Dermis microvascular lymphatic vessel endothelial cell (primary cell): ENCODE measurements at regions not wholly inside any gene's neighbourhood (a gene's known extent, or its start where the extent isn't known, plus 50 kb on each side); places are given as distances from the start of the nearest gene placed in this dataset.

Source experiments
- DNase-seq, 2 donors: peaks; one replicate each; pipeline versions ENCODE4 v3.0.0 to v3.0.0-alpha.2; 2010; ENCODE audit warnings: low read depth in 2 of 2

DNA sequence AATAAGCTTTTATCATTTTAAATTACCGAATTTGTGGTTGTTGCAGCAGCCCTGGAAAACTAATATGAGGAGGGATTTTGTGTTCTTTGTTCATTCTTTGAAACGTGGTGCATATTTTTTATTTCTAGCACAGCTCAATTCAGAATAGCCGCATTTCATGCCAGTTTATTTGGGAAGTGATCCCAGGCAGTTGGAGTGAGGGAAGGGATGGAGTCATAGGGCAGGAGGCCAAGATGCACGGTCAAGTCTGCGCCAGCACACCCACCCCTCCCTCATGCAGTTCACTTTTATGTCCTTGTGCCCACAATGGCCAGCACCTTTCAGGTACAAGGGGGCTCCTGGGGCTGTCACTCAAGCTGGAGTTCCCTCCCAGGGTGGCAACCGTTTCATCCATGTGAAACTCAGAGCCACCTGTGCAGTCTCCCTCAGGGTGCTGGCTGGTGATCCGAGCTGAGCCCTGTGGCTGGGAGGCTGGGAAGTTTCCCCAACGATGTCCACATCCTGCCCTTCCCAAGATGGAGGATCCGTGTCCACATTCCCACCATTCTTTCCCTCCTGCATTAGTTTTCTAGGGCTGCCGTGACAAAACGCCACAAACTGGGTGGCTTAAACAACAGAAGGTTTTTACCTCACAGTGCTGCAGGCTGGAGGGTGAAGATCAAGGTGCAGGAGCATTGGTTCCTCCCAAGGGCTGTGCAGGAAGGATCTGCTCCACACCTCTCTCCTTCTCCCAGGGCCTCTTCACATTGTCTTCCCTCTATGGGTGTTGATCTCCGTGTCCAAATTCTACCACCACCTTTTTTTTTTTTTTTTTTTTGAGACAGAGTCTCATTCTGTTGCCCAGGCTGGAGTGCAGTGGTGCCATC is 68.5 kb upstream of the ITGA6 start:
- DNase-seq = no peak

DNA sequence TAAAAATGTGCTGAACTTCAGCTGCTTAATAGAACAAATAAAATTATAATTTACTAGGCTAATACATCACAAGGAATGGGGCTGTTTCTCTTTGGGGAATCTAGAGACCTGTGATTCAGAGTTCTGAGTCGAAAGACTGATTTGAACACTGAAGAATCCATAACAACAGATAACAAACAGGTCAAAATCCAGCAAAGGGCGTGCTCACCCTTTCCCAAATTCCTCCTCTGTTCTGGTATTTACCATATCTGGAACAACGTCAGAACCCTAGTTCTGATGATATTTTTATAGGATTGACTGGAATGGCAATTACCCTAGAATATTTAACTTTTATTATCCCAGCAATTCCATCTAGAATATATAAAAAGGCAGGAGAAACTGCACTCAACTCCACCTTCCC is 66.0 kb upstream of the ITGA6 start:
- DNase-seq = no peak

DNA sequence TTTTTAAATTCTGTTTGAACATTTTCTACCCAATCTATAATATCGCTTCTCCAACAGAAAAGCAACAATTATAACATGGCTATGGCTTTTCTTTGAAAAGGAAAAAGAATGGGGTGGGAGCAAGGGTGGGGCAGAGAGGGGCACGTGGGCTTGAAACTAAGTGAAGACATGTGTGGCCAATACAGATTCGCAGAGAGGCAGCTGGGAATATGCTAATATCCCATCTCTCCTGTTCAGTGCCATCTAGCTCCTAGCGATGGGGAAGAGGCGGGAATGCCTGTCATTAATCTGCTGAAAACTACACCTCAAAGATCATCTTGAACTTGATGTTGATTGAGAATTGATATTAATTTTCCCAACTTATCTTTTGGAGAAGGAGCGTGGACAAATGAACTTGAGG is 65.5 kb upstream of the ITGA6 start:
- no peak for DNase-seq

DNA sequence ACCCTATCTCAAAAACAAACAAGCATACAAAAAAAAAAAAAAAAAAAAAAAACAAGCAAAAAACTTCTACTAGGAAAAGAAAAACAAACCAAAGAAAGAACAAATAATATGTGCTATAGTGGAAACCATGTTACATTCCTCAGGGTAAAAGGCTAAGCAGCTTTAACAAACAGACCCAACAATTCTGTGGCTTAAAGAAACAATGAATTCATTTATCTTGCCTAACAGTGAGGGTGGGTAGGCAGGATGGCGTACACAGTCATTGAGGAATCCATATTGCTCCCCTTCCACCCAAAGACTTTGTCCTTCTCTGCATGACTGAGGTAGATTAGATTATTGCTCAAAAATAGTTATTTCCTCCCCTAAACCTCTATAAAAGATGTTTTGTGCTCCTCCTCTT is 63.1 kb upstream of the ITGA6 start:
- DNase-seq = no peak

DNA sequence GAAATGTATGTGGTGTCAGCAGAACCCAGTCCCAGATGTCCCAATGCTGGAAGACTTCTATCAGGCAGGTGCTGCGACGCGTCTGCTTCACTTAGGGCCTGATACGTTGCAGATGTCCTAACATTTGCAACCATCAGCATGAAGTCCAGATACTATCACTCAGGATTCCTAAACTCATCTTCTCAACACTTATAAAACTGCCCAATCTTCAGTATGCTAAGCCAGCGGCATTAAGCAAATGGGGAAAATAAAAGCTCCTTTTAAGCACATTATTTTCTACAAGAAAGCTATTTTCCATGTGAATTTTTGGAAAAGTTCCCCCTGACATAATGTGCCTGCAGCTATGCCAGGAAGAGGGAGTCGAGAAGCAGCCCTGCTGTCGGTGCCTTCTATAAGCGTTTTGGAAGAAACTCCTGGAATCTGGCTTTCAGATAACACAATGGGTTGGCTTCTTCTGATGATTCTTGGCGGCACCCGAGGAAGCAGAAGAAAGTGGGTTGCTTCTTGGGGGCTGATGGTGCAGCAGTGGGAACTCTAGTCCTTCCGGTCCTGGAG is 60.7 kb upstream of the ITGA6 start:
- no peak for DNase-seq

DNA sequence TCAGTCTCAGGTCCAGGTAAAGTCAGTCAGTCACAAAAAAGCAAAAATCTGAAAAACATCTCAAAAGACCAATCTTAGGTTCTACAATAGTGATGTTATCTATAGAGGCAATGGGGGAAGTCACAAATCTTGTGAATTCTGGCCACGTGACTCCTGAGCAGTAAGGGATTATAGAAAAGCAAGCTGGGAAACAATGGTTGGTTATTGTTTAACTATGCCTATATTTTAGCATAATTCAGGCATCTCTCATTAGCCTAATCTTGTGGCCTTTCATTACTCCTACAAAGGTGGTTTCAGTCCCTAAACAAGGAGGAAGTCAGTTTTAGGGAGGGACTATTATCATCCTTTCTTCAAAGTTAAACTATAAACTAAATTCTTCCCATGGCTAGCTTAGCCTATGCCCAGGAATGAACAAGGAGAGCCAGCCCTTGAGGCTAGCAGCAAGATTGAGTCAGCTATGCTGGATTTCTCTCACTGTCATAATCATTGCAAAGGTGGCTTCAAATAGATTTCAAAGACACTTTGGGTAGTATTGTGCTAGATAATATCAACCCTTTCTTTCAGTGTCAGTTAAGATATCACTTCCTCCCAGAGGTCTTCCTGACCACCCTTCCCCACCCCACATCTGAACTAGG is 56.4 kb upstream of the ITGA6 start:
- no peak for DNase-seq

DNA sequence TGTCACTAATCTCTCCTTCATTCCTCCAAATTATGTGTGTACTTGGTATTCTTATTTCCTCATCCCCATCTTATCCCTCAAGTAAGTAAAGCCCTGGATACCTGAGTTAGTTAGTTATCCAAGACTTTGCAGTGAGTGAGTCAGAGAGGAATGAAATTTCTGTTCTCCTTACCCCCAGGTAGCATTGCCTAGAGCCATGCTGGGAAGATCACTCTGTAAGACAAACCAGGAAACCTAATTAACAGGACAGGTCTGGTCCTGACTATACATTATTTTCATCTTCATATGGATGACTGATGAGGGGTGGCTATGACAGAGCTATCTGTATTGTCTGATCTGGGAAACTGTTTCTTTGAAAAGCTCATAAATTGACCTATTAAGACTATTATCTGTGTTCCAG is 55.0 kb upstream of the ITGA6 start:
- DNase-seq = no peak

DNA sequence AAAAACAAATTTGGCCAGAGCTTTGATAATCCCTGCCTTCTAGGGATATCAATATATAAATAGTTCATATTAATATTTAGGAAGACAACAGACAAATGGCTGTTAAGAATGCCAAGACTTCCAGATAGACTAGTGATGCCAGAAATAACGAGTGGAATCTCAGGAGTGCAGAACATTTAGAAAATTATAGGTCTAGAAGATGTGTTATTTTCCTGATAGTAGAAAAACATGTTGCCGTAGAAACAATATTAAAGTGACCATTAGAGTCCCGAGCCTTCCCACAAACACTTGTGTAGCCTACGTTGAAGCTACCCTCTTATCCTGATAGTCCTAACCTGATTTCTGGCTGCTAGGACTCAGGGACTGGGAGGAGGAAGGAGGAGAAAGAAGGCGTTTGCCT is 54.3 kb upstream of the ITGA6 start:
- no peak for DNase-seq

DNA sequence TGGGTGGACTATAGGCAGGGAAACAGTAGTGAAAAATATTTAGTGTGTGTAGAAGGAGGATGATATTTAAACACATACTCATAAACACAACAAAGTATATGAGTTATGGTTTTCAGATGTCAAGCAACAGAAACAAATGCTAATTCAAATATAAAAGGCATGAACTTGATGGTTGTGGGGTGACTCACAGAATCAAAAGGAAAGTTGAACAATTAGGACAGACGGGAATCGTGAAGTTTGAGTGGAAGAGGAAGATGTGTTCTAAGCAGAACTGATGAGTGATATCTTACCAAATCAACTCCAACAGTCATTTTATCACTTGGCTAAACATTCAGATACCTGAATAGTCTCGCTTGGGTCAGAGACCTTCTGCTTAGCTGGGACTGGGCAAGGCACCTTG is 53.6 kb upstream of the ITGA6 start:
- peak in 1 of 2 donors; percentile 77 for DNase-seq

DNA sequence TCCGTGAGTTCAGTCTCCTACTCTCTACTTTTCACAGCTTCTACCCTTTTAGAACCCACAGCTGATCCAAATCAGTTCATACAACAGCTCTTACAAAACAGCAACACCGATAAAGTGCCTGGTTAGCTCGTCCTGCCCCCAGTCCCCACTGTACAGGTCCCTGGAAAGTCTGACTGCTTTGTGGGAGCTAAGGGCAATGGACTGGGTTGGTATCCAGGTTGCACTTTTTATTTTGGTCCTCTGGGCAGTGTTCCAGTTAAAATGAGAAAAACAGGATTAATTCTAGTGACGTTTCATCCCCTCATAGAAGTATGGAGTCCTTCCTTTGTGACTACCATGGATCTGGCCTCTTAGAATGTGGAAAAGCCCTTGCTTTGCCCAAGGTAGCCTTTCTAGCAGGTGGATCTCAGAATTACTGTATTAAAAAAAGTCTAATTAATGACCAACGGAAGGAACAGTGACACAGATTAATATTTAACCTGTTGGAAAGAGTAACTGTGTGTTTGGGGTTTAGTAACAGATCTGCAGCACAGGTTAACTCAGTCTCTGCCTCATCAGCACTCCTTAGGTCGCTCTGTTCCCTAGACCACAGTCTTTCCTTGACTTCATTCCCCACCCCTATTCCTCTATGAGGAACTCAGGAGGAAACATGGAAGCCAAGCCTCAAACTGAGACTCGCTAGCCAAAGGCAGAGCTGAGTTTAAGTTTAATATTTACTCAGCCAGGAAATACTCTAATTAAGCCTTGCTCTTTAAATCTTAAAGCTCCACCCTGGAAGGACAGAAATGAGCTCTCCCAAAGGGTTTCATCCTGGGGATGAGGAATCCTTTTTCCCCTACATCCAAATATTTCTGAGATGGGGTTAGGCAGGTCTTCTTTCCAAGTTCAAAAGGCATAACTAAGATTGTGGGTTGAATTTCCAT is 52.8 kb upstream of the ITGA6 start:
- DNase-seq = peak; percentile 18 to 55

DNA sequence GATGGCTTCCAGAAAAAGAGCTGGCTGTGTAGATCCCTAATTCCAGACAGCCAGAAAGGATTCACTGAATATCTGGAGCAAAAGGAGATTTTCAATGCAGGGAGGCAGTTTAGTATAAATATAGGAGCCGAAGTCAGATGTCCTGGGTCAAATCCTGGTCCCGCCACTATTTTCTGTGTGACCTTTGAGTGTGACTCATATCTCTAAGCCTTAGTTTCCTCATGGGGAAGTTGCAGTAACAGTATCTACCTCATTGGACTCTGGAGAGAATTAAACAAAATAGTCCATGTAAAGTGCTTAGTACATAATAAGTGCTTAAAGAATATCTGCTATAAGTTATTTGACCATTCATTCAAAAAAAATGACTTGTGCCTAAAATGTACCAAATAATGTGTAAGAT is 52.1 kb upstream of the ITGA6 start:
- DNase-seq = peak in 1 of 2 donors; percentile 29

DNA sequence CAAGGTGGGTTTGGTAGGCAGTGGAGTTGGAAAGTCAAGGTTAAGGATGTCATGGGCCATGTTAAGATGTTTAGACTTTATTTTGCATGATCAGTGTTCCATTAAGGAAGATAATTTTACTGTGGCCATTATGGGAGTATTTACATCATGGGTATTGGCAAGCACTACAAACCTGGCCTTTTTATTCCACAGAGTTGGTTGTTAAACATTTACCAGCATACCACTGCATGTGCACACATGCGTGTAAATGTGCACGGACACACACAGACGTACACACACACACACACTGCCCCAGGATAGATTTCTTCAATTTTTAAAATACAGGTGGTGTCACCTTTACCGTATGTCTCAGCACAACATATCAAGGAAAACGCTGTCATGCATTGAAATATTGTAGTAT is 51.4 kb upstream of the ITGA6 start:
- DNase-seq = no peak

DNA sequence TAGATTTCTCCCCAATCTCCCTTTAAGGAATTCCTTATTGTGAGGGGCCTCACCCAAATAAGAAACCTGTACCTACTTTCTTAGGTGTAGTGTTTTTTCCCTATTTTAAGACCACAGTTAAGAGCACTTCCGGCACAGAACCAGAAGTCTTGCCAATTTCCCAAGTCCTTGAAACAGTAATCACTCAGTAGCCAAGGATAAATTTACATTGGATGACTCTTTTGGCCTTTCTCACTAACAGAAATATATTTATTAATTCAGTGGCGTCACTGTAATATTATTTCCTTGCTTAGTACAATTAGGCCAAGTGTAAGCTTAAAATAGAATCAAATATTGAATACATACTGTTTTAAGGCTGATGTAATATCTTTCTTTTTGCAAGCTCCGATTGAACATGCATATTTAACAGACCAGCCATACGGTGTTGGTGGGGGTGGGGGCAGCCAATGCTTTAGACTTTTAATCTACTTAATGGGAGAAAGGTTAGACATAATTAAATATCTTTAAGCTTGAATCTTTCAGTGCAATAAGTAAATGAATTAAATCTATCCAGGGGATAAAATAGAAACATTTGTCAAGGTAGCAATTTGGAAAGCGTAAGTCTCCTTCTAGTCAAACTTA is 50.8 kb upstream of the ITGA6 start:
- DNase-seq = peak in 1 of 2 donors; percentile 53

DNA sequence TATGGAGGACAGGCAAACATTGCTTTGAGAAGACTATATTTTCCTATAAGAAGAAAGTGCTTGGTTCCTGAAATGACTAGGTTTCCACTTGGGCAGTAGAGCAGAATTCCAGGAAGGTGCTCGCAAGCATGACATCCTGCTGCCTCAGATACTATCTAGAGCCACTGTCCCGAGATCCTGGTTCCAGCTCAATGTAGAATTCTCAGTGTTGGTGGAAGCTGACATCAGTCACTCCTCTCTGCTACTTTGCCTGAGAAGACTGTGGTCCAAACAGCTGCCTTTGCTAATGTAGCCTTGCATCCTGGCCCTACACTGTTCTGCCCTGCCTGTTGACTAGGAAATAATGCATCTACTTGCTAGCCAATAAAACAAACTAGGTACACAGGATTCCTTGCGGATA is 50.0 kb upstream of the ITGA6 start:
- DNase-seq = no peak
